Keratinocyte (primary cell): ENCODE measurements at regions not wholly inside any gene's neighbourhood (a gene's known extent, or its start where the extent isn't known, plus 50 kb on each side); places are given as distances from the start of the nearest gene placed in this dataset.

Source experiments
- DNase-seq: peaks from one replicate; pipeline ENCODE4 v3.0.0-alpha.2; 2011; ENCODE audit warnings: low read depth, missing footprints, low spot score
- FAIRE-seq: peaks from 2 replicates; lab custom pipeline; 2011; peaks lifted over from hg19 to GRCh38; lab: Jason Lieb, UNC
- H2AFZ ChIP-seq: 2 replicates; pipeline ENCODE4 v1.6.0; 2012; ENCODE audit warnings: low read length, control low read depth, inconsistent platforms; ENCODE audit not compliant: control insufficient read depth
- H3K27ac ChIP-seq: 2 replicates; pipeline ENCODE4 v1.5.1; 2011; ENCODE audit warnings: low read length; ENCODE audit not compliant: control insufficient read depth, insufficient read depth
- H3K27me3 ChIP-seq: 3 replicates; pipeline ENCODE4 v1.6.0; 2011; ENCODE audit warnings: low read length; ENCODE audit not compliant: control insufficient read depth, insufficient read depth; ENCODE audit errors: extremely low read depth
- H3K36me3 ChIP-seq, 2 experiments: 2 replicates in 1 of 2; 3 replicates in 1 of 2; pipeline ENCODE4 v1.5.1; 2011; ENCODE audit warnings: low read length in 2 of 2, mild to moderate bottlenecking in 1 of 2; ENCODE audit not compliant: control insufficient read depth in 2 of 2, insufficient read depth in 2 of 2; ENCODE audit errors: extremely low read depth in 1 of 2
- H3K4me1 ChIP-seq: 3 replicates; pipeline ENCODE4 v1.5.1; 2011; ENCODE audit warnings: low read length; ENCODE audit not compliant: control insufficient read depth, insufficient read depth; ENCODE audit errors: extremely low read depth
- H3K4me2 ChIP-seq: 3 replicates; pipeline ENCODE4 v1.6.0; 2011; ENCODE audit warnings: low read depth, low read length; ENCODE audit not compliant: control insufficient read depth, insufficient read depth; ENCODE audit errors: extremely low read depth
- H3K4me3 ChIP-seq, 3 experiments: fragments of 200-600 bp in 1 of 3; sonication (generic) in 1 of 3; 2 replicates in 2 of 3; 3 replicates in 1 of 3; pipeline ENCODE4 v1.5.1; 2011 to 2016; ENCODE audit warnings: low read length in 3 of 3, mild to moderate bottlenecking in 3 of 3, control low read depth in 2 of 3, inconsistent platforms in 1 of 3, low read depth in 1 of 3, mixed read lengths in 1 of 3, mixed run types in 1 of 3, moderate library complexity in 1 of 3; ENCODE audit not compliant: control insufficient read depth in 2 of 3, insufficient read depth in 2 of 3; ENCODE audit errors: extremely low read depth in 1 of 3
- H3K79me2 ChIP-seq: 2 replicates; pipeline ENCODE4 v1.6.0; 2012; ENCODE audit warnings: low read length; ENCODE audit not compliant: control insufficient read depth, insufficient read depth
- H3K9ac ChIP-seq: 3 replicates; pipeline ENCODE4 v1.6.0; 2011; ENCODE audit warnings: low read length; ENCODE audit not compliant: control insufficient read depth, insufficient read depth; ENCODE audit errors: extremely low read depth
- H3K9me1 ChIP-seq: 3 replicates; pipeline ENCODE4 v1.6.0; 2011; ENCODE audit warnings: low read length; ENCODE audit not compliant: control insufficient read depth, insufficient read depth; ENCODE audit errors: extremely low read depth
- H3K9me3 ChIP-seq: 2 replicates; pipeline ENCODE4 v1.5.1; 2012; ENCODE audit warnings: low read depth, low read length; ENCODE audit not compliant: control insufficient read depth
- H4K20me1 ChIP-seq: 3 replicates; pipeline ENCODE4 v1.6.0; 2011; ENCODE audit warnings: low read length; ENCODE audit not compliant: control insufficient read depth, insufficient read depth; ENCODE audit errors: extremely low read depth
- CTCF ChIP-seq, 3 experiments: IDR thresholded peaks in 1 of 3; conservative IDR thresholded peaks in 1 of 3; optimal IDR thresholded peaks in 1 of 3; 2 replicates in 2 of 3; 3 replicates in 1 of 3; pipeline versions ENCODE3 to v1.5.1; 2011; ENCODE audit warnings: low read length in 3 of 3, mild to moderate bottlenecking in 3 of 3, moderate library complexity in 2 of 3, control low read depth in 1 of 3, inconsistent platforms in 1 of 3; ENCODE audit not compliant: insufficient read depth in 2 of 3; ENCODE audit errors: extremely low read depth in 1 of 3
- EZH2 ChIP-seq: IDR thresholded peaks from one replicate; pipeline ENCODE4 v1.6.1; 2012; ENCODE audit warnings: inconsistent platforms, mild to moderate bottlenecking, low read length, moderate library complexity
- dilution Hi-C: fragments of 300-500 bp; cut with MboI; formaldehyde crosslinking; loops from one replicate; pipeline ENCODE4 v1.7.0; 2020; ENCODE audit warnings: low sequenced_read_pairs; ENCODE audit not compliant: extremely low pct_ligation_motif_present

- no peak for TF ChIP-seq EZH2
- TF ChIP-seq CTCF (optimal IDR thresholded peaks at IDR 0.05 in 1 of 3, IDR thresholded peaks at IDR 0.05 in 1 of 3, conservative IDR thresholded peaks at IDR 0.05 in 1 of 3; ENCODE audit: extremely low read depth in 1 of 3, insufficient read depth in 2 of 3, low read length in 3 of 3), result no peak
- DNase-seq (no peak), FAIRE-seq (peak; percentile 9)
- Histone ChIP-seq H3K9me3 (no peaks in the 10 kb centered on the region), H3K4me3 (no peak overlapping the region), H2AFZ (no peak overlapping the region), H3K27ac (peak overlapping the region; percentile 31), H3K4me2 (peak overlapping the region; percentile 54), H3K79me2 (peaks cover 81% of the 10 kb centered on the region), H3K36me3 (peaks cover 0 to 9% of the 10 kb centered on the region in 2 experiments), H4K20me1 (no peaks in the 10 kb centered on the region), H3K4me1 (peaks cover 38% of the 10 kb centered on the region), H3K27me3 (no peaks in the 10 kb centered on the region), H3K9me1 (peaks cover 13% of the 10 kb centered on the region), H3K9ac (no peak overlapping the region)
- dilution Hi-C loops, result no loop called here
Measured at GRCh38 chr9:535356-535755, 306.1 kb upstream of the DMRT1 start.

- no peaks in the 10 kb centered on the region for H3K27me3 ChIP-seq
- no peak for DNase-seq
- dilution Hi-C loops, result no loop called here
- peak; percentile 67 for FAIRE-seq
- no peak overlapping the region for H2AFZ ChIP-seq
- H4K20me1 ChIP-seq, result no peaks in the 10 kb centered on the region
- H3K4me1 ChIP-seq, result peaks cover 28% of the 10 kb centered on the region
- H3K4me3 ChIP-seq, result peak overlapping the region in 2 of 3 experiments; percentile 8 to 13
- H3K27ac ChIP-seq, result no peak overlapping the region
- H3K4me2 ChIP-seq, result peak overlapping the region; percentile 67
- H3K9ac ChIP-seq, result no peak overlapping the region
- H3K36me3 ChIP-seq, result peaks cover 0 to 12% of the 10 kb centered on the region in 2 experiments
- no peaks in the 10 kb centered on the region for H3K9me3 ChIP-seq
- peaks cover 13% of the 10 kb centered on the region for H3K9me1 ChIP-seq
- H3K79me2 ChIP-seq, result peaks cover 71% of the 10 kb centered on the region
- TF ChIP-seq CTCF (optimal IDR thresholded peaks at IDR 0.05 in 1 of 3, IDR thresholded peaks at IDR 0.05 in 1 of 3, conservative IDR thresholded peaks at IDR 0.05 in 1 of 3; ENCODE audit: extremely low read depth in 1 of 3, insufficient read depth in 2 of 3, low read length in 3 of 3) (no peak), EZH2 (no peak)
Measured at GRCh38 chr9:536597-537511, 304.6 kb upstream of the DMRT1 start.
